Endodermal cell (in vitro differentiated cells): ENCODE measurements at regions not wholly inside any gene's neighbourhood (a gene's known extent, or its start where the extent isn't known, plus 50 kb on each side); places are given as distances from the start of the nearest gene placed in this dataset.
A peak's percentile ranks its signal among the peaks of the same experiment; 100 is the strongest.

Source experiments
- DNase-seq: peaks from one replicate; pipeline ENCODE4 v3.0.0-alpha.2; 2017
- H3K27ac ChIP-seq: 2 replicates; pipeline ENCODE4 v1.5.1; 2013; ENCODE audit warnings: mild to moderate bottlenecking, low read depth, low read length, moderate library complexity
- H3K27me3 ChIP-seq: 2 replicates; pipeline ENCODE4 v1.6.1; 2013; ENCODE audit warnings: mild to moderate bottlenecking, low read length, moderate library complexity; ENCODE audit not compliant: insufficient read depth, control insufficient read depth, poor library complexity, severe bottlenecking
- H3K36me3 ChIP-seq: 2 replicates; pipeline ENCODE4 v1.7.0; 2013; ENCODE audit warnings: mild to moderate bottlenecking, low read length, moderate library complexity; ENCODE audit not compliant: control insufficient read depth, insufficient read depth
- H3K4me1 ChIP-seq: one replicate; pipeline ENCODE4 v1.7.0; 2013; ENCODE audit warnings: low read length; ENCODE audit not compliant: control insufficient read depth, insufficient read depth
- H3K4me3 ChIP-seq: 2 replicates; pipeline ENCODE4 v1.5.1; 2013; ENCODE audit warnings: mild to moderate bottlenecking, low read length, moderate library complexity
- H3K9ac ChIP-seq: 2 replicates; pipeline ENCODE4 v1.6.1; 2013; ENCODE audit warnings: mild to moderate bottlenecking, low read length, moderate library complexity; ENCODE audit not compliant: poor library complexity, severe bottlenecking; ENCODE audit errors: extremely low read depth
- H3K9me3 ChIP-seq: 2 replicates; pipeline ENCODE4 v1.6.1; 2013; ENCODE audit warnings: mild to moderate bottlenecking, low read length, moderate library complexity; ENCODE audit not compliant: control insufficient read depth
- H3K27ac Mint-ChIP-seq: 2 replicates; pipeline ENCODE4 v1.8.0; 2020; ENCODE audit warnings: mixed read lengths
- H3K27me3 Mint-ChIP-seq: 2 replicates; pipeline ENCODE4 v1.8.0; 2021; ENCODE audit warnings: mild to moderate bottlenecking, mixed read lengths; ENCODE audit not compliant: insufficient read depth
- H3K36me3 Mint-ChIP-seq: 2 replicates; pipeline ENCODE4 v1.8.0; 2020; ENCODE audit warnings: low read depth, mixed read lengths
- H3K4me1 Mint-ChIP-seq: 2 replicates; pipeline ENCODE4 v1.8.0; 2020; ENCODE audit warnings: mixed read lengths
- H3K4me3 Mint-ChIP-seq: 2 replicates; pipeline ENCODE4 v1.8.0; 2020; ENCODE audit warnings: mild to moderate bottlenecking, moderate library complexity, mixed read lengths
- H3K9me3 Mint-ChIP-seq: 2 replicates; pipeline ENCODE4 v1.8.0; 2020; ENCODE audit warnings: mild to moderate bottlenecking, mixed read lengths
- CTCF ChIP-seq: fragments of 200-600 bp; sonication (generic); conservative IDR thresholded peaks from 2 replicates; pipeline ENCODE4 v1.5.0; 2021; ENCODE audit warnings: antibody characterized with exemption, mild to moderate bottlenecking
- WGBS, 2 experiments: methylation state at CpG; one replicate each; pipeline versions ENCODE4 v1.1.5 to v1.1.7; 2013; ENCODE audit warnings: missing lambda C conversion rate in 2 of 2, mixed read lengths in 1 of 2; ENCODE audit not compliant: insufficient coverage in 1 of 2, insufficient read length in 1 of 2; 5-methylcytosine and 5-hydroxymethylcytosine counted together

- Mint-ChIP-seq H3K4me1 (no peaks in the 10 kb centered on the region), H3K36me3 (no peaks in the 10 kb centered on the region), H3K27ac (no peak overlapping the region), H3K9me3 (peaks cover 5% of the 10 kb centered on the region), H3K27me3 (no peaks in the 10 kb centered on the region), H3K4me3 (peak overlapping the region; percentile 14)
- H3K27ac ChIP-seq = no peak overlapping the region
- 93 to 100% methylated on average over 2 to 5 of the region's 5 CpGs for WGBS, 2 experiments
- no peak for TF ChIP-seq CTCF
- H3K36me3 ChIP-seq = no peaks in the 10 kb centered on the region
- H3K9me3 ChIP-seq = peaks cover 27% of the 10 kb centered on the region
- DNase-seq = peak; percentile 80
- no peaks in the 10 kb centered on the region for H3K4me1 ChIP-seq
- H3K9ac ChIP-seq = no peak overlapping the region
- no peak overlapping the region for H3K4me3 ChIP-seq
- H3K27me3 ChIP-seq = no peaks in the 10 kb centered on the region
Observed at GRCh38 chr1:187641015-187641414, 812.3 kb downstream of the PLA2G4A start.

GRCh38 chr1:187641463-187641862 lies 812.7 kb downstream of the PLA2G4A start:
- no peaks in the 10 kb centered on the region for H3K36me3 ChIP-seq
- H3K27me3 ChIP-seq = no peaks in the 10 kb centered on the region
- H3K27ac ChIP-seq = no peak overlapping the region
- H3K9ac ChIP-seq = no peak overlapping the region
- Mint-ChIP-seq H3K27me3 (no peaks in the 10 kb centered on the region), H3K36me3 (no peaks in the 10 kb centered on the region), H3K4me3 (peak overlapping the region; percentile 14), H3K27ac (no peak overlapping the region), H3K4me1 (no peaks in the 10 kb centered on the region), H3K9me3 (peaks cover 5% of the 10 kb centered on the region)
- H3K9me3 ChIP-seq = peaks cover 27% of the 10 kb centered on the region
- 95 to 100% methylated on average over 2 to 7 of the region's 7 CpGs for WGBS, 2 experiments
- no peak overlapping the region for H3K4me3 ChIP-seq
- no peaks in the 10 kb centered on the region for H3K4me1 ChIP-seq
- peak; percentile 76 for DNase-seq
- no peak for TF ChIP-seq CTCF

- no peak for DNase-seq
- no peak overlapping the region for H3K9ac ChIP-seq
- H3K9me3 ChIP-seq = peaks cover 27% of the 10 kb centered on the region
- no peaks in the 10 kb centered on the region for H3K36me3 ChIP-seq
- Mint-ChIP-seq H3K36me3 (no peaks in the 10 kb centered on the region), H3K4me3 (no peak overlapping the region), H3K9me3 (peaks cover 5% of the 10 kb centered on the region), H3K4me1 (no peaks in the 10 kb centered on the region), H3K27ac (no peak overlapping the region), H3K27me3 (no peaks in the 10 kb centered on the region)
- WGBS, 2 experiments = 97 to 100% methylated on average over 1 to 2 of the region's 2 CpGs
- H3K27me3 ChIP-seq = no peaks in the 10 kb centered on the region
- H3K27ac ChIP-seq = no peak overlapping the region
- no peaks in the 10 kb centered on the region for H3K4me1 ChIP-seq
- H3K4me3 ChIP-seq = no peak overlapping the region
- no peak for TF ChIP-seq CTCF
Observed at GRCh38 chr1:187641907-187642306, 813.2 kb downstream of the PLA2G4A start.
